ENCODE measurements at regions not wholly inside any gene's neighbourhood (a gene's known extent, or its start where the extent isn't known, plus 50 kb on each side); places are given as distances from the start of the nearest gene placed in this dataset.
"Not testable (repeated sequence)": the region's sequence is repeated elsewhere in the genome, so short reads cannot be mapped to it uniquely, and the experiment has no call there.

DNA sequence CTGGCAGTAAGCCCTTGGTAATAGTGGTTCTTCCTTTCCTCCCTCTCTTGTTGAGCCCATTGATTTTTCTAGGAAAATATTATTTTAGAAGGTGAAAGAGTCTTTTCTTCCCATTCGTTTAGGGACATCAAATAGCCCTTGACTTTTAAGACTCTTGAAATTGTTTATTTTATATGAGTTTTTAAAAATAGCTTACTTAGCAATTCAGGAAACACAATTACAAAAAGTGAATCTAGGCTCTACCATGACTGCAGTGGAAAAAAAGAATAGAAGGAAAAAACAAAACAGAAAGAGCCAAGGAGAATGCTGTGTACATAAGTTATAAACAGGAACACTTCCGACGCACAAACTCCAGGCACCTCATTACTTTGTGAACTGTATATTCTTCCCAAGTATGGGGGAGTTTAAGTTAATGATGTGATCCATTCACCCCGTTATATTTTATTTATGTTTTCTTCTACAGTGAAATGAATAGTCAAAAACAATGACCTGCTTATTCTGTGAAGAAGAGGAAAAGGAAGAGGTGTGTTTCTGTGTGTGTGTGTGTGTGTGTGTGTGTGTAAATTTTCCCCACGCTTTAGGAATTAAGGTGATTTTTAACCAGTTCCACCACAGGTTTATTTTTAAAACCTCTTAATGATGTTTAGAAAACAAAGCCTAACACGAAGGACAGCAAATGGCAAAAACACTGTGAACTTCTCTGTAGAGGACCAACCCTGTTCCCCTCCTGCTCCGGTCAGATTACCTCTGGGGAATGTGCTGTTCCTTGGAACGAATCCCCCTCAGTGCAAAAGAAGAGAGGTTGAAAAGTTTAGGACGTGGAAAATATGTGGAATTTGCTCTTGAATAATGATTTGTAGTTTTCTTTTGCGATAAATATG lies 266.3 kb downstream of the KLF5 start:
- H3K4me1 Mint-ChIP-seq: no peaks in the 10 kb centered on the region
- H3K4me3 Mint-ChIP-seq: no peak overlapping the region
- no peak overlapping the region for H3K27ac Mint-ChIP-seq
- H3K36me3 Mint-ChIP-seq: no peaks in the 10 kb centered on the region
- H3K27me3 Mint-ChIP-seq: peaks cover 2% of the 10 kb centered on the region
- H3K9me3 Mint-ChIP-seq: no peaks in the 10 kb centered on the region

DNA sequence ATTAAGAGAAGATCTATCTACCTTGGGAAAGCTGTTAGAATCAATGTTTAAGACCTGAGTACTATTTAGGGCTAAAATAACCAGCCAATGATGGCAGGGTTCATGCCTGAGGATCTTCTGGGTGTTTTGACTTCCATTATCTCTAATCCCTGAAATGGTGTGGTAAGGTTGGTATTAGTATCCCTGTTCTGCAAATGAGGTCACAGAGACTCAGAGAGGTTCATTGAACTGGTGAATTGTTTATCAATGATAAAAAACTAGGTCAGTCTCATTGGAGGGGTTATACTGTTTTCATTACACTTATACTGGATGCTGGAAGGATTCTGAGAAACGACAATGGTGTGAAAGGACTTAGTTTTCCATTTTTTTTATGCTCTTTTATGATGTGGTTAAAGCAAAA lies 264.8 kb downstream of the KLF5 start:
- Mint-ChIP-seq H3K9me3 (no peaks in the 10 kb centered on the region), H3K27ac (no peak overlapping the region), H3K27me3 (peaks cover 2% of the 10 kb centered on the region), H3K36me3 (no peaks in the 10 kb centered on the region), H3K4me1 (no peaks in the 10 kb centered on the region), H3K4me3 (no peak overlapping the region)

DNA sequence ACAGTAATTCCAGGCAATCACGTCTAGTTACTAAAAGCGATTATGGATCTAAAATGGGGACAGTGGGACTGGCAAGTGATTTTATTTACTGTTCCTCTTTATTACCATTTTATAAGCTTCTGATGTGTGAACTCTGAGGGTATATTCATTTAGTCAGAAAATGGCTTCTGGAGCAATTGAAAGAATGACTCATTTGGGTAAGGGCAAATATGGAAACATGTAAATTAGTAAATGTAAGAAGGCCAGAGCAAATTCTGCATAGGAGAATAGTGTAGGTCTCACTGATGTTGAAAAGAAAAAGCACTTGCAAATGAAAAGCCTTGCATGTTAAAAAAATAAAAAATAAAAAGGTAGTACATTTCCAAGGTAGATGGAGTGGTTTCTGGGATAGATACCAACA lies 262.2 kb downstream of the KLF5 start:
- H3K9me3 Mint-ChIP-seq: no peaks in the 10 kb centered on the region
- no peaks in the 10 kb centered on the region for H3K4me1 Mint-ChIP-seq

DNA sequence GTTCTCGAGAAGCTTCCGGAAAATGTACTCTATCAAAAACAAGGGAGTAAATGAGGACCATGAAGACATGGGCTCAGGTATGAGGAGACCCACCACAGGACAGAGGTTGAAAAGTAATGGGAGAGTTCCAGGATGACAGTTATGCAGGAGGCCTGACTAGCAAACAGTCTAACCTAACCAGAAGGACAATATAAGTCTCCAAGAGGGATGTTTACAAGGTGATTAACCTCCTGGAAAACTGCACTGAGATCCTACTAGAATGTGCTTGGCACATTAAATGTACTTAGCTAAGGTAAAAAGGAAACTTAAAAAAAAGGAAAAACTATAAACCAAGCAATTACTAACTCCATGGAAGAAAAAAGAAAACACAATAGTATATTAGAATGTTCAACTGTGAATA lies 258.3 kb downstream of the KLF5 start:
- no peaks in the 10 kb centered on the region for H3K27me3 Mint-ChIP-seq
- peaks cover 4% of the 10 kb centered on the region for H3K36me3 Mint-ChIP-seq
- H3K27ac Mint-ChIP-seq: no peak overlapping the region
- H3K9me3 Mint-ChIP-seq: peaks cover 5% of the 10 kb centered on the region
- H3K4me3 Mint-ChIP-seq: no peak overlapping the region
- H3K4me1 Mint-ChIP-seq: no peaks in the 10 kb centered on the region

More for the DNA sequence above, 262.2 kb downstream of the KLF5 start:
- Mint-ChIP-seq H3K4me3 (no peak overlapping the region), H3K36me3 (no peaks in the 10 kb centered on the region), H3K27ac (no peak overlapping the region), H3K27me3 (no peaks in the 10 kb centered on the region)

DNA sequence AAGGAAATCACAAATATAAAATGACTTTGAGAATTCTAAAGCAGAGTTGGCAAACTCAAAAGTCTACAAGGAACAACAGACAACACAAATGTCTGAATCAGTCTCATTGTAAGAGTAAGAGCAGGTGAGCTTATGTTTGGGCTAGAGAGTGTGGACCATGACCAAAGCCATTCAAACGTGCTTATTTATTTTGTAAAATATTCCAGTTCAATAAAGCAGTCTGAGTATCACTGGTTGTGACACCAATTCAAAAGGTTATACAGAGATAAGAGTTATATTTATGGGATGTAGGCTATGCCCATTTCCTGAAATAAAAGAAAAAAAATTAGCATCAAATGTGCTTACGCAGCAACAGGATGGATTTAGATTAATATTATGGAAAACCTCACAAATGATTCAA lies 251.6 kb downstream of the KLF5 start:
- Mint-ChIP-seq H3K9me3 (peaks cover 5% of the 10 kb centered on the region), H3K4me1 (no peaks in the 10 kb centered on the region), H3K36me3 (peaks cover 4% of the 10 kb centered on the region), H3K27me3 (peaks cover 2% of the 10 kb centered on the region), H3K4me3 (no peak overlapping the region), H3K27ac (no peak overlapping the region)

DNA sequence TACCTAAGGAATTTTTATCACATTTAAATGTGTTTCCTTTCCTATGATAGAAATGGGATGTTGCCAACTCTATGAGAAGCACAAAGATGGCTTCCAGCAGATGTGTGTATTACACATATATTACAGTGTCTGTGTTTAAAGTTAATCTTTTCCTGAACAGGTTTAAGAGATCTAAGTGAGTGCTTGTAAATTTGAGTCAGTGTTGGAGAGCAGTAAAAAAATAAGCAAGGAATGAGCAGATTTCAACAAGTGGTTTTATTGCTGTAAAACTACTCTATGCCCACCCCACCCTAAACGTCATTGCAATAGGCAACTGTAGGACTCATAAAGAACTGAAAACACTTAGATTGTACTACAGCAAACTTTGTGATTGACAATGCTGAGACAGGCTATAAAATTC lies 248.7 kb downstream of the KLF5 start:
- peaks cover 2% of the 10 kb centered on the region for H3K27me3 Mint-ChIP-seq
- H3K27ac Mint-ChIP-seq: no peak overlapping the region
- no peaks in the 10 kb centered on the region for H3K36me3 Mint-ChIP-seq
- no peaks in the 10 kb centered on the region for H3K4me1 Mint-ChIP-seq
- no peak overlapping the region for H3K4me3 Mint-ChIP-seq
- H3K9me3 Mint-ChIP-seq: no peaks in the 10 kb centered on the region

DNA sequence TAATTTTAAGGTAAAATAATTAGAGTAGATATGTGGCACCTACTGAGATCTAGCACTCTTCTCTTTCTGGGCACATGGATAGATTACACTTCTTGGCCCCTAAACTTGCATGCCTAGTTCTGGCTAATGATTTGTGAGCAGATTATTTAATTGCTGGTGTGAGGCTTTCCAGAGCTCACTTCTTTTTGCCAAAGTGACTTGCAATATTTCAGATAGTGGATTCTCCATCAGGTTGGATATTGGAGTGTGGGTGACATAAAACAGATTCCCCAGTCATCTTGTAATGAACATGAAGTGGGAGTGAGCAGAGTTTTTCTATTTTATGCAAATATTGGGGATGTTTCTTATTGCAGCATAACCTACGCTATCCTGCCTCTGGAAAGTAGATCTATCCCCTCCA lies 247.9 kb downstream of the KLF5 start:
- Mint-ChIP-seq H3K36me3 (no peaks in the 10 kb centered on the region), H3K27ac (no peak overlapping the region), H3K4me3 (no peak overlapping the region), H3K27me3 (peaks cover 2% of the 10 kb centered on the region), H3K4me1 (no peaks in the 10 kb centered on the region), H3K9me3 (no peaks in the 10 kb centered on the region)

DNA sequence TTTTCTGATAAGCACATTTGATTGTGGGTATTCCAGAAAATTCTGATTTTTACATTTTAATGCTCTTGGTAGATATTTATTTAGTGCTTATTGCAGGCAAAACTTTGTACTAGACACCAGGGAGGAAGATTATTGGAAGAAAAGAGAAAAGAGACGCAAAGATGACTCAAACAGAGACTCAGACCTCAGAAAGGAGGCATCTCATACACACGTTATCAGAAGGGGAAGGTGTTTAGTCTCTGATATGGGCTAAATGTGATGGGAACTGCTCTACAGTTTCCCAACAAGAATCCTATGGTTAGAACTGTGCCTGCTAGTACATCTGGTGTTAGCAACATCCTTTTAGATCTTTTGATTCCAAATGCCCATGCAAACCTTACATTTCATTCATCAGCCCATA lies 245.6 kb downstream of the KLF5 start:
- no peaks in the 10 kb centered on the region for H3K4me1 Mint-ChIP-seq
- no peaks in the 10 kb centered on the region for H3K9me3 Mint-ChIP-seq
- peaks cover 2% of the 10 kb centered on the region for H3K27me3 Mint-ChIP-seq
- no peak overlapping the region for H3K4me3 Mint-ChIP-seq
- no peak overlapping the region for H3K27ac Mint-ChIP-seq
- no peaks in the 10 kb centered on the region for H3K36me3 Mint-ChIP-seq

DNA sequence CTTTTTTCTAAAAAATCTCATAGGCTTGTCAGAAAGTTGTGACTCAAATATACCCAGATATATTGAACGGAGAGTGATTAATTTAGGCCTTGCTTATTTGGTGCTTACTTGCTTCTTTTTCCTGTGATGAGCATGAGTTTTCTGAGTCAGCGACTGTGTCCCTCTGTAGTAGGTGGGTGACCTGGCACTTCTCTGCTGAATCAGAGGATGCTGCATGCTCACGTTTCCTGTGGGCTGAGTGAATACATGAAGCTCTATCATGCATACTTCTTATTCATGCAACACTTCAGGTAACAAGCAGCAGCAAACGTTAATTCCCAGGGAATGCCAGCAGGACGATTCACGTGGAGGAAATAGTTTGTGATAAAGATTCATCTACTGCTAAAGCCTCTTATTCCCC lies 245.0 kb downstream of the KLF5 start:
- H3K36me3 Mint-ChIP-seq: no peaks in the 10 kb centered on the region
- H3K27ac Mint-ChIP-seq: no peak overlapping the region
- H3K4me3 Mint-ChIP-seq: no peak overlapping the region
- no peaks in the 10 kb centered on the region for H3K9me3 Mint-ChIP-seq
- H3K27me3 Mint-ChIP-seq: peaks cover 2% of the 10 kb centered on the region
- no peaks in the 10 kb centered on the region for H3K4me1 Mint-ChIP-seq

DNA sequence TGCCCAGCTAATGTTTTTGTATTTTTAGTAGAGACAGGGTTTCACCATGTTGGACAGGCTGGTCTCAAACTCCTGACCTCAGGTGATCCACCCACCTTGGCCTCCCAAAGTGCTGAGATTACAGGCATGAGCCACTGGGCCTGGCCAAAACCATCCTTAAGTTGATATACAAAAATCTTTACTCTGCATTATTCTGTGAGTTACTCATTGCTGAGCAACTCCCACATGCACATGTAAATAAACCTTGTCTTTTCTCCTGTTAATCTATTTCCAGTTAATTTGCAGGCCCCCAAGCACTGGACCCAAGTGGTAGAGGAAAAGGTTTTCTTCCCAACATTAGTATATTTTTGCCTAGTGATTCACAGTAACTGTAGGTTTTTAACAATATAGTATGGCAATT lies 242.8 kb downstream of the KLF5 start:
- H3K4me1 Mint-ChIP-seq, H3K4me3 Mint-ChIP-seq, H3K9me3 Mint-ChIP-seq, H3K27me3 Mint-ChIP-seq, H3K27ac Mint-ChIP-seq, H3K36me3 Mint-ChIP-seq: not testable (repeated sequence)

DNA sequence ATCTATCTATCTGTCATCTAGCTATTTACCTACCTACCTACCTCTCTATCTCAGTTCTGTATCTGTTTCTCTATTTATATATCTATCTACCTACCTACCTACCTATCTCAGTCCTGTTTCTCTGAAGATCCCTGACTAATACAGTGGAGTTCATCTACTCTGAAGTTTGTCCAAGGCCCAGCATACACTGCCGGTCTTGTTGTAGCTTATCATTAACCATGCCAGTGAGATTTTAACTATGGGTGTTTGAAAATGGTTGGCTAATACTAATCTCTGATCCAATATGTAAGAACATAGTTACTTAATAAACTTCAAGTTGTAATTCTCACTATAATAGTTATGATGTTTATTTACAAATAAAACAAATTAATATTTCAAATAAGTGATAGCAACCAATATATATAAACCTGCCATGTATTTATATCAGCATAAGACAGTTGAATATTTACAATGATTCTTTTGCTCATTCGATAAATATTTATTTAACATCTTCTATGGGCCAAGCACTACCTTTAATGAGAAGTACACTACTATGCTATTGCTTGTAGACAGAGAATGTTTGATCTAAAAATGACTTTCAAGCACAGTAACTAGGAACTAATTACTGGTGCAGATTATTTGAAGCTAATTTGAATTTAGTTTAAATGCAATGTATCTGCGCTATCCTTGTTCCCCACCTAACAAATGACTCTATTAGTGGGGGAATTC lies 242.1 kb downstream of the KLF5 start:
- Mint-ChIP-seq H3K27me3 (no peaks in the 10 kb centered on the region), H3K9me3 (no peaks in the 10 kb centered on the region), H3K36me3 (no peaks in the 10 kb centered on the region), H3K27ac (no peak overlapping the region), H3K4me1 (no peaks in the 10 kb centered on the region), H3K4me3 (no peak overlapping the region)

DNA sequence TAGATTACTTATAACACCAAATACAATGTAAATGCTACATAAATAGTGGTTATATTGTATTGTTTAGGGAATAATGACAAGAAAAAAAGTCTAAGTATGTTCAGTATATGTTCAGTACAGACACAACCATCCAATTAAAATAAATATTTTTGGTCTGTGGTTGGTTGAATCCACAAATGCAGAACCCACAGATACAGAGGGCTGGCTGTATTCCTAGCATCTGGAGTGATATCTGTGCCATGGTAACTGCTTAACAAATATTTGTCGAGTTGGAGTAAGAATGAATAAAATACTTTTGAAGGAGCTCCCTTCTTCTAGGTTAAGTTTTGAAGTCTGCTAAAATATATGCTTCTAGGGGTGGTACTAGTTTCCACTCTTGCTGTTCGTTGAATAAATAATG lies 241.0 kb downstream of the KLF5 start:
- Mint-ChIP-seq H3K4me3 (no peak overlapping the region), H3K36me3 (no peaks in the 10 kb centered on the region), H3K9me3 (no peaks in the 10 kb centered on the region), H3K27ac (no peak overlapping the region), H3K27me3 (no peaks in the 10 kb centered on the region), H3K4me1 (no peaks in the 10 kb centered on the region)

DNA sequence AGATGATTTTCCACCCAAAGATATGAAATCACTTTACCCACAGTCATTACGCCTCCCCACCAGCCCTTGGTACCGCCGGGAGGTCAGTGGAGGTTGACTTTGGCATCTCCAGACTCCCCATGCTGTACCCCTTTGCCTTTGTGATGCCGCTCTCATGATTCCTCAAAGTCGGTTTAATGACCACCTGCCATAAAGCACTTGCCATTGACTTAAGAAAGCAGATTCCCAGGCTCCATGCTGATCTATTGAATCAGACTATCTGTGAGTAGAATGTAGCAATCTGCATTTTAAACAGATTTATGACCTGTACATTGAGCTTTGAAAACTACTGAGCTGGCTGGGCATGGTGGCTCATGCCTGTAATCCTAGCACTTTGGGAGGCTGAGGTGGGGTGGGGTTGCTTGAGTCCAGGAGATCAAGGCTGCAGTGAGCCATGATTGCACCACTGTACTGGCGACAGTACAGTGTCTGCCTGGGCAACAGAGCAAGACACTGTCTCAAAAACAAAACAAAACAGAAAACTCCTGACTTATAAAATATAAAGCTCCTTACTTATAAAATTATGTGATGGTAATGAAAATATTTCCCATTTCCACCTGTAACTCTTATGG lies 235.2 kb downstream of the KLF5 start:
- H3K27me3 Mint-ChIP-seq: no peaks in the 10 kb centered on the region
- no peaks in the 10 kb centered on the region for H3K4me1 Mint-ChIP-seq
- no peaks in the 10 kb centered on the region for H3K9me3 Mint-ChIP-seq
- H3K36me3 Mint-ChIP-seq: no peaks in the 10 kb centered on the region
- H3K4me3 Mint-ChIP-seq: no peak overlapping the region
- H3K27ac Mint-ChIP-seq: no peak overlapping the region

DNA sequence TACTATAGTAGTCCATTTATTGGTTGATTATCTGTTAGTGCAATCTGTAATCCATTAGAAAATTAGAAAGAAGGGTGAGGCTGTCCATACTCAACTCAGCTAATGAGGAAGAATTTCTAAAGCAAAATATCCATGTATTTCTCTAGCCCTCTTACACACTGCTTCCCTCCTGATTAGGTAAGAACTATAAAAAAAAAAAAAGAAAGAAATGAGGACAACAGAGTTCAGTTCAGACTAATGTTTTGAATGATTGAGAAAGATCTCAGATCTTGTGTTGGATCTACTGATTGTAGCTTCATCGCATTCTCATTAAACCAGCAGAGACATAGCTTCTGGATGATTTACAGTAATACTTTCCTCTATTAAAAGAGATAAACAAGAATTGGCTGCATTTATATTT lies 233.3 kb downstream of the KLF5 start:
- H3K27me3 Mint-ChIP-seq: no peaks in the 10 kb centered on the region
- no peak overlapping the region for H3K4me3 Mint-ChIP-seq
- no peaks in the 10 kb centered on the region for H3K9me3 Mint-ChIP-seq
- no peaks in the 10 kb centered on the region for H3K4me1 Mint-ChIP-seq
- no peaks in the 10 kb centered on the region for H3K36me3 Mint-ChIP-seq
- H3K27ac Mint-ChIP-seq: no peak overlapping the region

DNA sequence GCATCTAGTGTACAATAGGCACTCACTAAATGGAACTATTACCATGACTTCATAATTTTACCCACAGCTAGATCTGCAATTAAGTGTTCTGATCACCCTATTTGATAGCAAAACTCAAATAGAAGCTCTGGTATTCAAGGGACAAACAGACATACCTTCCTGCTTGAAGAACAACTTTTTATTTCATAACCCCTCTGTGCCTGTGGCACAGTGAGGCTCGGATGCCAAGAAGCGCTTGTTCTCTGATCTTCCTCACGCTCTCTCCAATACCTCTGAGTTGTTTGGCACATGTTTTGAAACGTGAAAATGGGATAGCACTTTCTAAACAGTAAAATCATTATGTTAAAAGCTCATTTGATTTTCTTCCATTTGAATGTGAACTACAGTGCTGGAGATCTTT lies 232.0 kb downstream of the KLF5 start:
- Mint-ChIP-seq H3K4me3 (no peak overlapping the region), H3K9me3 (no peaks in the 10 kb centered on the region), H3K27me3 (no peaks in the 10 kb centered on the region), H3K36me3 (no peaks in the 10 kb centered on the region), H3K27ac (no peak overlapping the region), H3K4me1 (no peaks in the 10 kb centered on the region)

DNA sequence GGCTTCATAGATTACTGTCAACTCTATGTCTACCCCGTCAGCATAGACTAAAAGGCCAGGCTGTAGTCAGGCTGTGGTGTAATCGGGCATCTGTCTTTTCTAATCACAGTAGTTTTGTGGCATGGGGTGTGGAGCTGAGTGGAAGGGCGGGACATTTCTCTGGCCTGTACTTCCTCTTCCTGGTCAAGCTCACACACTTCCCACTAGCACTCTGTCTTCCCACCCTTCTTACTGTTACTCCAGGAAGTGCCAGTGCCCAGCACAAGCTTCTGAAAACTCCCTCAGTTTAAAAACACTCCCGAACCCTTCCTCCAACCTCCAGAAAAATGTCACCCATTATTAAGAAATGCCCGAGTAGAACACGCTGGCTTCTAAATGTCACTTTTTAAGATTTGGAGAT lies 229.8 kb downstream of the KLF5 start:
- no peaks in the 10 kb centered on the region for H3K27me3 Mint-ChIP-seq
- no peaks in the 10 kb centered on the region for H3K36me3 Mint-ChIP-seq
- no peak overlapping the region for H3K27ac Mint-ChIP-seq
- H3K9me3 Mint-ChIP-seq: no peaks in the 10 kb centered on the region
- no peak overlapping the region for H3K4me3 Mint-ChIP-seq
- no peaks in the 10 kb centered on the region for H3K4me1 Mint-ChIP-seq

Data from activated naive CD4-positive, alpha-beta T cell treated with anti-CD3 and anti-CD28 coated beads, Interleukin-2, amount 50 U/mL, for 24 hours (primary cell).